ENCODE measurements at regions not wholly inside any gene's neighbourhood (a gene's known extent, or its start where the extent isn't known, plus 50 kb on each side); places are given as distances from the start of the nearest gene placed in this dataset.

- TF ChIP-seq POLR2A (IDR thresholded peaks at IDR 0.05), result no peak
- no peak for TF ChIP-seq CTCF (IDR thresholded peaks at IDR 0.05)
Measured at GRCh38 chr5:152337484-152337883, 67.6 kb downstream of the NMUR2 start.

Data from right lobe of liver (tissue), 4 donors.